IMR-90 (cell line): ENCODE measurements at regions not wholly inside any gene's neighbourhood (a gene's known extent, or its start where the extent isn't known, plus 50 kb on each side); places are given as distances from the start of the nearest gene placed in this dataset.

ENCODE experiments used
- ATAC-seq: fragments of 200-7000 bp; cut with Tn5 transposase; 2 replicates; pipeline ENCODE4 v1.9.1; 2020; ENCODE audit warnings: low read depth, mild to moderate bottlenecking, moderate library complexity
- BruUV-seq: library from RNA; stranded (reverse); fragments of 400-500 nt; replicated peaks from 2 replicates; lab custom pipeline; 2021; lab: Mats Ljungman, UMichigan
- CTCF ChIA-PET: fragments of 300-600 bp; formaldehyde crosslinking; extraction: SDS; loops from one replicate; lab custom pipeline; 2021; ENCODE audit warnings: antibody characterized with exemption; lab: Yijun Ruan, JAX
- POLR2A ChIA-PET: fragments of 300-600 bp; sonication (Branson Sonifier 250); formaldehyde crosslinking; loops from one replicate; lab custom pipeline; 2022; ENCODE audit warnings: antibody characterized with exemption; ENCODE audit not compliant: unreplicated experiment; lab: Charles Lee
- DNase-seq: peaks from one replicate; pipeline ENCODE4 v3.0.0; 2013
- H2AFZ ChIP-seq: replicated peaks from 2 replicates; pipeline ENCODE3; 2013; ENCODE audit warnings: low read length, mild to moderate bottlenecking; ENCODE audit not compliant: poor library complexity
- H2AK5ac ChIP-seq: 2 replicates; pipeline ENCODE4 v1.6.1; 2013; ENCODE audit warnings: low read depth, low read length, inconsistent platforms
- H2AK9ac ChIP-seq: replicated peaks from 2 replicates; pipeline ENCODE3; 2013; ENCODE audit warnings: mild to moderate bottlenecking, low read depth, low read length, moderate library complexity; ENCODE audit not compliant: poor library complexity
- H2BK120ac ChIP-seq: 2 replicates; pipeline ENCODE4 v1.6.1; 2013; ENCODE audit warnings: low read depth, low read length, inconsistent platforms
- H2BK15ac ChIP-seq: 3 replicates; pipeline ENCODE4 v1.6.1; 2013; ENCODE audit warnings: low read depth, low read length, inconsistent platforms
- H2BK20ac ChIP-seq: 2 replicates; pipeline ENCODE4 v1.6.1; 2013; ENCODE audit warnings: low read depth, mild to moderate bottlenecking, inconsistent platforms, low read length, moderate library complexity
- H2BK5ac ChIP-seq: 2 replicates; pipeline ENCODE4 v1.6.1; 2013; ENCODE audit warnings: mild to moderate bottlenecking, low read depth, low read length, inconsistent platforms; ENCODE audit not compliant: poor library complexity, severe bottlenecking
- H3K14ac ChIP-seq: replicated peaks from 2 replicates; pipeline ENCODE4 v1.6.1; 2013; ENCODE audit warnings: low read depth, low read length, inconsistent platforms
- H3K18ac ChIP-seq: 2 replicates; pipeline ENCODE4 v1.6.1; 2013; ENCODE audit warnings: low read depth, low read length, control low read depth
- H3K23ac ChIP-seq: 2 replicates; pipeline ENCODE4 v1.6.1; 2013; ENCODE audit warnings: low read depth, low read length, inconsistent platforms
- H3K27ac ChIP-seq: 2 replicates; pipeline ENCODE4 v1.5.1; 2013; ENCODE audit warnings: mild to moderate bottlenecking, control low read depth, low read length; ENCODE audit not compliant: insufficient read depth
- H3K27me3 ChIP-seq: 2 replicates; pipeline ENCODE4 v1.6.1; 2013; ENCODE audit warnings: low read length; ENCODE audit not compliant: control insufficient read depth, insufficient read depth
- H3K36me3 ChIP-seq: 2 replicates; pipeline ENCODE4 v1.6.1; 2013; ENCODE audit warnings: low read length, mixed read lengths; ENCODE audit not compliant: control insufficient read depth, insufficient read depth
- H3K4ac ChIP-seq: 2 replicates; pipeline ENCODE4 v1.6.1; 2013; ENCODE audit warnings: low read depth, low read length, inconsistent platforms
- H3K4me1 ChIP-seq: 2 replicates; pipeline ENCODE4 v1.6.1; 2013; ENCODE audit warnings: low read length, mixed read lengths; ENCODE audit not compliant: control insufficient read depth, insufficient read depth
- H3K4me2 ChIP-seq: 2 replicates; pipeline ENCODE4 v1.6.1; 2013; ENCODE audit warnings: low read depth, mild to moderate bottlenecking, control low read depth, low read length, moderate library complexity
- H3K4me3 ChIP-seq: 2 replicates; pipeline ENCODE4 v1.5.1; 2013; ENCODE audit warnings: low read depth, mild to moderate bottlenecking, control low read depth, low read length, moderate library complexity; ENCODE audit not compliant: insufficient read depth
- H3K56ac ChIP-seq: 2 replicates; pipeline ENCODE4 v1.6.1; 2013; ENCODE audit warnings: low read length, inconsistent platforms; ENCODE audit not compliant: insufficient read depth; ENCODE audit errors: extremely low read depth
- H3K79me1 ChIP-seq, 2 experiments: 2 replicates each; pipeline ENCODE4 v1.6.1; 2013; ENCODE audit warnings: low read length in 2 of 2, inconsistent platforms in 1 of 2, low read depth in 1 of 2
- H3K9ac ChIP-seq: 2 replicates; pipeline ENCODE4 v1.6.1; 2013; ENCODE audit warnings: low read depth, low read length, control low read depth
- H3K9me1 ChIP-seq: 2 replicates; pipeline ENCODE4 v1.6.1; 2013; ENCODE audit warnings: low read length, inconsistent platforms; ENCODE audit not compliant: insufficient read depth
- H3K9me3 ChIP-seq: 2 replicates; pipeline ENCODE4 v1.6.1; 2013; ENCODE audit warnings: low read length; ENCODE audit not compliant: control insufficient read depth, insufficient read depth
- H4K20me1 ChIP-seq: 2 replicates; pipeline ENCODE4 v1.6.1; 2013; ENCODE audit warnings: low read length, inconsistent platforms; ENCODE audit not compliant: insufficient read depth
- H4K5ac ChIP-seq: 2 replicates; pipeline ENCODE4 v1.6.1; 2013; ENCODE audit warnings: mild to moderate bottlenecking, low read depth, low read length, control low read depth
- H4K8ac ChIP-seq, 2 experiments: 2 replicates each; pipeline ENCODE4 v1.6.1; 2013; ENCODE audit warnings: low read depth in 2 of 2, low read length in 2 of 2, control low read depth in 1 of 2, inconsistent platforms in 1 of 2
- H4K91ac ChIP-seq: 2 replicates; pipeline ENCODE4 v1.6.1; 2013; ENCODE audit warnings: low read depth, low read length, inconsistent platforms; ENCODE audit not compliant: insufficient read depth
- BHLHE40 ChIP-seq: fragments of 150-350 bp; IDR thresholded peaks from 2 replicates; pipeline ENCODE4 v1.6.1; 2016; ENCODE audit warnings: mild to moderate bottlenecking, low read depth, low read length
- CHD1 ChIP-seq: IDR thresholded peaks from 2 replicates; pipeline ENCODE4 v1.6.1; 2012; ENCODE audit warnings: low read depth, low read length, improper control_type of control experiment
- CTCF ChIP-seq: conservative IDR thresholded peaks from 2 replicates; pipeline ENCODE4 v1.5.1; 2012; ENCODE audit warnings: mild to moderate bottlenecking, low read depth, low read length, improper control_type of control experiment
- MAFK ChIP-seq: IDR thresholded peaks from 2 replicates; pipeline ENCODE4 v1.6.1; 2012; ENCODE audit warnings: low read depth, low read length, improper control_type of control experiment
- POLR2A ChIP-seq: IDR thresholded peaks from 2 replicates; pipeline ENCODE4 v1.6.1; 2012; ENCODE audit warnings: mild to moderate bottlenecking, low read depth, low read length
- RAD21 ChIP-seq: IDR thresholded peaks from 2 replicates; pipeline ENCODE4 v1.6.1; 2012; ENCODE audit warnings: low read length, improper control_type of control experiment
- RFX5 ChIP-seq: IDR thresholded peaks from 2 replicates; pipeline ENCODE4 v1.8.0; 2012; ENCODE audit warnings: low read depth, mild to moderate bottlenecking, low read length, moderate library complexity
- SMC3 ChIP-seq: fragments of 150-350 bp; IDR thresholded peaks from 2 replicates; pipeline ENCODE4 v1.6.1; 2016; ENCODE audit warnings: low read depth, mild to moderate bottlenecking, antibody characterized with exemption, low read length, moderate library complexity
- WGBS, 2 experiments: methylation state at CpG; one replicate each; pipeline versions ENCODE4 v1.1.5 to v1.1.7; 2013; ENCODE audit warnings: missing lambda C conversion rate in 2 of 2; ENCODE audit not compliant: insufficient read length in 1 of 2; ENCODE audit errors: extremely low coverage in 2 of 2; 5-methylcytosine and 5-hydroxymethylcytosine counted together
- dilution Hi-C: fragments of 300-500 bp; cut with HindIII; formaldehyde crosslinking; loops from one replicate; pipeline ENCODE4 v1.14.3; 2018; ENCODE audit warnings: low sequenced_read_pairs; ENCODE audit not compliant: unreplicated experiment
- in situ Hi-C: fragments of 300-500 bp; cut with MboI; formaldehyde crosslinking; loops from 3 replicates; pipeline ENCODE4 v1.14.3; 2019; ENCODE audit warnings: low sequenced_read_pairs, inconsistent platforms, mixed read lengths
- intact Hi-C: fragments of 100-400 bp; cut with micrococcal nuclease; formaldehyde crosslinking; loops from 2 replicates; pipeline ENCODE4 v1.10.0; 2022

DNA sequence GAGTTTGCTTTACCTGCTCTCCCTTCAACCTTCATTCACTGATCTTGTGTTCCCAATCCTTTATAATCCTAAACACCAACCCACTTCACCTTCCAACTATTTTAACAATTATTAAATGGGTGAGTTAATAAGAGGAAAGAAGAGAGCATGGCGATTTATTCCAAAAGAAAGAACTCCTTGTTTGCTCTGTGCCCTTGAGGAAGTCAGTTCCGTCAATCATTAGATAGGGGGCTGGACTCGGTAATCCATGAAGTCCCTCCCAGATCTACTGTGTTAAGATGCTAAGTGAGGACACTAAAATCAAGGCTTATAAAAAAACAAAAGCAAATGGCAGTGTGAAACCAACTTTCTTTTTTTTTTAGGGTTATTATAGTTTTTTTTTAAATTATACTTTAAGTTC is 589.9 kb downstream of the XIRP2 start:
- intact Hi-C loops = no loop called here
- CTCF ChIA-PET = no interaction called here

More for the DNA sequence above, 589.9 kb downstream of the XIRP2 start:
- no peak overlapping the region for H3K27ac ChIP-seq
- H4K8ac ChIP-seq = no peak overlapping the region
- H2AK9ac ChIP-seq = no peak overlapping the region
- H2BK15ac ChIP-seq = no peak overlapping the region
- no peak overlapping the region for H2BK20ac ChIP-seq
- H3K4me1 ChIP-seq = no peaks in the 10 kb centered on the region
- no peaks in the 10 kb centered on the region for H3K79me1 ChIP-seq
- no peaks in the 10 kb centered on the region for H3K9me3 ChIP-seq
- H4K5ac ChIP-seq = no peak overlapping the region
- H2BK5ac ChIP-seq = no peak overlapping the region
- no peak overlapping the region for H2BK120ac ChIP-seq
- dilution Hi-C loops = no loop called here
- TF ChIP-seq POLR2A (no peak), RFX5 (no peak), CTCF (no peak), CHD1 (no peak), RAD21 (no peak), BHLHE40 (no peak), SMC3 (no peak), MAFK (no peak)
- H2AFZ ChIP-seq = no peak overlapping the region
- no peak overlapping the region for H3K14ac ChIP-seq
- no peaks in the 10 kb centered on the region for H3K9me1 ChIP-seq
- no peak overlapping the region for H3K18ac ChIP-seq
- in situ Hi-C loops = no loop called here
- H3K36me3 ChIP-seq = no peaks in the 10 kb centered on the region
- H3K9ac ChIP-seq = no peak overlapping the region
- no peak for DNase-seq
- no CpG with 5 or more reads among the region's 3 CpGs for WGBS, 2 experiments
- H3K4me2 ChIP-seq = no peak overlapping the region
- no peak overlapping the region for H3K4ac ChIP-seq
- no peaks in the 10 kb centered on the region for H3K27me3 ChIP-seq
- no peak overlapping the region for H3K4me3 ChIP-seq
- H4K20me1 ChIP-seq = no peaks in the 10 kb centered on the region
- H3K56ac ChIP-seq = no peak overlapping the region
- no TSS peak for BruUV-seq
- H3K23ac ChIP-seq = no peak overlapping the region
- no peak overlapping the region for H4K91ac ChIP-seq
- no peak overlapping the region for H2AK5ac ChIP-seq
- no peak for ATAC-seq
- POLR2A ChIA-PET = no interaction called here
